ENCODE measurements at regions not wholly inside any gene's neighbourhood (a gene's known extent, or its start where the extent isn't known, plus 50 kb on each side); places are given as distances from the start of the nearest gene placed in this dataset.

DNA sequence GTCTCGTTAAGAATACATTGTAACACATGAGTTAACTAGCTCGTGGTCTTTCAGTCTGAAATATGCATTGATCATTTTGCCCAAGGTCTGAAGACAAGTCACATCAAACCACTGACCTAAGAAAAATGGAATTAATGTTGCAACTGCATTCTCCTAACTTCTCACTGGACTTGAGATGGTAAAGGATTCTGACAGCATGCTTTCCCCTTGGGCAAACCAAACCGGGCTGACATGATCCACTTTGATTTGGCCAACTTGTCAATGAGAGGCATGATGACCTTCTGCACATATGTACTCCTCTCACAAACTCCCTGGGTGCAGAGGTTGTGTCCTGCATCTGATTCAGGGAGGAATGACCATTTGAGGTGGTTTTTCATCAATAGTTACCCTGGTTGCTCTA is 1982.5 kb upstream of the PIK3C3 start:
- TF ChIP-seq CTCF (IDR thresholded peaks at IDR 0.05; ENCODE audit: insufficient read depth, low read depth, low read length): no peak
- no peak for TF ChIP-seq EZH2 (IDR thresholded peaks at IDR 0.05; ENCODE audit: insufficient read depth, low read length)
